ENCODE measurements at regions not wholly inside any gene's neighbourhood (a gene's known extent, or its start where the extent isn't known, plus 50 kb on each side); places are given as distances from the start of the nearest gene placed in this dataset.

DNA sequence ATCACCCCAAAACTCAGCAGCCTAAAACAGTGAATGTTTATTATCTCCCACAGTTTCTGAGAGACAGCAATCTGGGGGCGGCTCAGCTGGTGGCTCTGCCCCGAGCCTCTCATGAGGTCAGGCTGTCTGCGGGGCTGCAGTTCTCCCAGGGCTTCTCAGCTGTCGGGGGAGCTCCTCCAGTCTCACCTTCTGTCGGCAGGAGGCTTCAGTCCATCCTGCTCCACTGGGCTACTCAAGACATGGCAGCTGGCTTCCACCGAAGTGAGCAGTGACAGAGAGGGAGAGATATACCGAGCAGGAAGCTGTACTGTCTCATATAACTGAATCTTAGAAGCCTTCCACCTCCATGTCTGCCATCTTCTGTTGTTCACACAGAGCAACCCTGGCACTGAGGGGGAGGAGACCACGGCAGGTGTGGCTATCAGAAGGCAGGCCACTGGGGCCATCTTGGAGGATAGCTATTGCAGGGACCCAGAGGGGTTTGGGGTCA is 72.8 kb upstream of the ITGA11 start:
- TF ChIP-seq, protein P1, sequence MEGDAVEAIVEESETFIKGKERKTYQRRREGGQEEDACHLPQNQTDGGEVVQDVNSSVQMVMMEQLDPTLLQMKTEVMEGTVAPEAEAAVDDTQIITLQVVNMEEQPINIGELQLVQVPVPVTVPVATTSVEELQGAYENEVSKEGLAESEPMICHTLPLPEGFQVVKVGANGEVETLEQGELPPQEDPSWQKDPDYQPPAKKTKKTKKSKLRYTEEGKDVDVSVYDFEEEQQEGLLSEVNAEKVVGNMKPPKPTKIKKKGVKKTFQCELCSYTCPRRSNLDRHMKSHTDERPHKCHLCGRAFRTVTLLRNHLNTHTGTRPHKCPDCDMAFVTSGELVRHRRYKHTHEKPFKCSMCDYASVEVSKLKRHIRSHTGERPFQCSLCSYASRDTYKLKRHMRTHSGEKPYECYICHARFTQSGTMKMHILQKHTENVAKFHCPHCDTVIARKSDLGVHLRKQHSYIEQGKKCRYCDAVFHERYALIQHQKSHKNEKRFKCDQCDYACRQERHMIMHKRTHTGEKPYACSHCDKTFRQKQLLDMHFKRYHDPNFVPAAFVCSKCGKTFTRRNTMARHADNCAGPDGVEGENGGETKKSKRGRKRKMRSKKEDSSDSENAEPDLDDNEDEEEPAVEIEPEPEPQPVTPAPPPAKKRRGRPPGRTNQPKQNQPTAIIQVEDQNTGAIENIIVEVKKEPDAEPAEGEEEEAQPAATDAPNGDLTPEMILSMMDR (conservative IDR thresholded peaks at IDR 0.05; ENCODE audit: low read depth, low read length) = no peak
- H3K4me3 ChIP-seq (ENCODE audit: low read length) = no peak overlapping the region
- no peak for DNase-seq (ENCODE audit: low read depth)

DNA sequence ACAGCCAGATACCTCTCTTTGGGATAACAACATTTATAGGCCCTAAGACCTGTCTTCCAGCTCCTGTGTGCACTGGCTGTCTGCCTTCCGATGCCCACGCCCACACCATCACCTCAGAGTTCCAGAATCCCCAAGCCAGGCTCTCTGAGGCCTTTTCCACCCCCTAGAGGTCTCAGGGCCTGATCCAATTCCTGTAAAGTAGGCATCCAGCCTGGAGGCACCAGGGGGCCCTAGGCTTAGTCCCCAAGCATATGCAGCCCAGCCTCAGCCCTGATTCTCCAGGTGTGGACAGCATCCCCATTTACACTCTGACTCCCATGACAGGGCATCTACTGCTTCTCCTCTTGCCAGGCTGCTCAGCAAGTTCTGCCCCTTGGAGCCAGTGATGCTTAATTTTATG is 72.7 kb upstream of the CORO2B start:
- DNase-seq (ENCODE audit: low read depth) = no peak
- H3K4me3 ChIP-seq (ENCODE audit: low read length) = no peak overlapping the region
- TF ChIP-seq, protein P1 (conservative IDR thresholded peaks at IDR 0.05; ENCODE audit: low read depth, low read length) = no peak

DNA sequence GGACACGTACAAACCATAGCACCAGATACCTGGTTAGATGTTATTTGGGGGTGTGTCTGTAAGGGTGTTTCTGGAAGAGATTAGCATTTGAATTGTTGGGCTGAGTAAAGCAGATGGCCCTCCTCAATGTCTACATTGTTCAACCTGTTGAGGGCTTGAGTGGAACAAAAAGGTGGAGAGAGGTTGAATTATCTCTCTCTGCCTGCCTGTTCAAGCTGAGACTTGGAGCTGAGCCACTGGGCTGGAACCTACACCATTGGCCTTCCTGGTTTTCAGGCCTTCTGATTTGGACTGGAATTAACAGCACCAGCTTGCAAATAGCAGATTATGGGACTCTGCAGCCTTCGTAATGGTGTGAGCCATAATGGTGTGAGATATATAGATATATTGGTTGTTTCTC is 71.3 kb upstream of the CORO2B start:
- TF ChIP-seq, protein P1 (conservative IDR thresholded peaks at IDR 0.05; ENCODE audit: low read depth, low read length) = no peak
- no peak overlapping the region for H3K4me3 ChIP-seq (ENCODE audit: low read length)
- DNase-seq (ENCODE audit: low read depth) = no peak

DNA sequence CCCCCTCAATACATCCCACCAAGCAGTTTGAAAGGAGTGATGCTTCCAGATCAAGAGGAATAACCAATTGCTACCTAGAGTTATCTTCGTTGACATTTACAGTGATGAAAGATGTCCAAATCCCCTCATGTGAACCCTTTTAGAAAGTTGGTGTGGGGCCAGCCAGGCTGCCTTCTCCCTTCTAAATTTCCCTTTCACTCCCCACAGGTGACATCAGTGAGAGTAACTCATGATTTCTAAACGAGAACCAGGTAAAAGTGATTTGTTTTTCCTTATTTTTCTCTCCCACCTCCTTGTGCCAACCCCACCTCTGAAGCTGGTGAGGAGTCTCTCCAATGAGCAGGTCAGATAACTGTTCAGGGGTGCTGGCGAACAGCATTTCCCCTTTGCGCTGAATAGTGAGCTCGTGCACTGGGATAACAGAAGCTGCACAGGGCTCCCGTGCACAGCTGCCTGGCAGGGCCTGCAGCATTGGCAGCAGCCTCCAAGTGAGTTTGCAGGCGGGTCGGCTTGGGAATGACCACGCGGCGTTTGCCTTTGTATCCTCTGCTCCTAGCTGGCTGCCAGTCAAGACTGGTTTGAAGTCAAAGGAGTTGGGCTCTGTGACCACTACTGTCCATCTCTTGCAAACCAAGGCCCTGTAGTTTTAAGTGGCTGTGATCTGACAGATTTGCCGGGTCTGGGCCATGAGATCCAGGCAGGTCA is 70.2 kb upstream of the CORO2B start:
- no peak overlapping the region for H3K4me3 ChIP-seq (ENCODE audit: low read length)
- TF ChIP-seq, protein P1 (conservative IDR thresholded peaks at IDR 0.05; ENCODE audit: low read depth, low read length) = no peak
- DNase-seq (ENCODE audit: low read depth) = no peak

DNA sequence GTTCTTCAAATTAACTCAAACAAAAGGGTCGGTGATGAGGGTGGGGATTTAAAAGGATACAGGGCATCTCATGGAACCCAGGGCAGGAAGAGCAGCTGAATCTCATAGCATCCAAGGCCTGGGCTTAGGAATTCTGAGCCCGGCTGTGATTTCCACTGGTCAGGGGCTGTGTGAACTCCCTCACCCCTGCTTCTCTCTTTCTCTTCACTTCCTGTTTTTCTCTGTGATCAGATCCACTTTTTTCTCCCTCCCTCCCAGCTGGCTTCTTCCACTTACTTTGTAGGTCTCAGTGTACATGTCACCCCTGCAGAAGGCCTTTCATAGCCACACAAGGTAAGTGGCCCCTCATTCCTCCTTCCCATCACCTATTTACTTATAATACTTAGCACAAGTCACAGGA is 68.2 kb upstream of the CORO2B start:
- no peak for DNase-seq (ENCODE audit: low read depth)
- no peak overlapping the region for H3K4me3 ChIP-seq (ENCODE audit: low read length)
- TF ChIP-seq, protein P1 (conservative IDR thresholded peaks at IDR 0.05; ENCODE audit: low read depth, low read length) = no peak

DNA sequence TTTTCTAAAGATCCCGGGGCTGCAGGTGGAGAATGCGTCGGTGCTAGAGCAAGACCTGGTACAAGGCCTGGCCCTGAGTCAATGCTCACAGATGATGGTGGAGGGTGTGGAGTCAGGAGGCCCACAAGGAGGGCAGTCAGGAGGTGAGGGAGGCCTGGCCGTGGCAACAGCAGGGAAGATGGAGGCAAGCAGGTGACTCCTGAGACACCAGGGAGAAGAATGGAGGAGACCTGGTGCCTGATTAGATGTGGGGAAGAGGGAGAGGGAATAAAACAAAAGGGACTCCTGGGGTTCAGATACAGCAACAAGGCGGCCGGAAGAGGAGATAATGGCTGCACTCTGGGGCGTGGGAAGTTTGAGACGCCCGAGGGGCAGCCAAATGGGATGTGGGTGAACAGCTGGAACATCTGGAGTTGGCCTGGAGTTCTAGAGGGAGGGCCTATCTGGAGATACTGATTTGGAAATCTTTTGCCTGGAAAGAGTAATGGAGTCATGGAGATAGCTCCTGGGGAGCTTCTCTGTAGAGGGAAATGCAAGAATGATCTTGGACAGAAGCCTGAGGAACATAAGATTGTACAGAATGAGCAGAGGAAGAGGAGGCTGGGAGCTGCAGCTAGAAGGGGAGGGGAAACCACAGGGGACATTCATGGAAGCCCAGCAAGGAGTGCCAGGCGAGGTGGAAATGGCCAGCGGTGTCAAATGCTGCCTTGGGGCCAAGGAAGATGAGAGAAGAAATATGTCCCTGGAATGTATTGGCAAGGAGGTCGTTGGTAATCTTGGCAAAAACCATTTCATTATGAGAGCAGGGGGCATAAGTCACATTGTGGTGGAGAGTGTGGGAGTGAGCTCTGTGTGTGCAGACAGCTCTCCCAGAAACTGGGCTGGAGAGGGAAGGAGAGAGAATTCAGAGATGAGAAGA is 67.5 kb upstream of the CORO2B start:
- no peak overlapping the region for H3K4me3 ChIP-seq (ENCODE audit: low read length)
- DNase-seq (ENCODE audit: low read depth) = no peak
- TF ChIP-seq, protein P1 (conservative IDR thresholded peaks at IDR 0.05; ENCODE audit: low read depth, low read length) = no peak

All from retinal pigment epithelial cell (primary cell).